ENCODE measurements at regions not wholly inside any gene's neighbourhood (a gene's known extent, or its start where the extent isn't known, plus 50 kb on each side); places are given as distances from the start of the nearest gene placed in this dataset.

GRCh38 chr2:236440110-236440881, 129.3 kb upstream of the ACKR3 start:
- Histone ChIP-seq H2AFZ (ENCODE audit: low read depth, low read length) (no peak overlapping the region), H3K9me2 (ENCODE audit: insufficient read depth, low read length) (no peaks in the 10 kb centered on the region), H3K27me3 (ENCODE audit: insufficient read depth, low read depth, low read length) (no peaks in the 10 kb centered on the region), H3K9ac (ENCODE audit: low read length) (no peak overlapping the region), H3F3A (ENCODE audit: insufficient read depth, low read length, poor library complexity, severe bottlenecking) (no peaks in the 10 kb centered on the region), H3K27ac (ENCODE audit: low read length) (no peak overlapping the region), H3K4me3 (ENCODE audit: low read length) (no peak overlapping the region), H4K20me1 (ENCODE audit: insufficient read depth) (no peaks in the 10 kb centered on the region), H3K4me2 (ENCODE audit: low read length) (no peak overlapping the region), H3K9me3 (ENCODE audit: low read length) (no peaks in the 10 kb centered on the region), H3K79me2 (replicated peaks; ENCODE audit: insufficient read depth, low read length) (no peaks in the 10 kb centered on the region), H3K36me3 (ENCODE audit: insufficient read depth, low read length) (no peaks in the 10 kb centered on the region)
- no peak for TF ChIP-seq RAD21 (conservative IDR thresholded peaks at IDR 0.05)
- TF ChIP-seq, protein P1, sequence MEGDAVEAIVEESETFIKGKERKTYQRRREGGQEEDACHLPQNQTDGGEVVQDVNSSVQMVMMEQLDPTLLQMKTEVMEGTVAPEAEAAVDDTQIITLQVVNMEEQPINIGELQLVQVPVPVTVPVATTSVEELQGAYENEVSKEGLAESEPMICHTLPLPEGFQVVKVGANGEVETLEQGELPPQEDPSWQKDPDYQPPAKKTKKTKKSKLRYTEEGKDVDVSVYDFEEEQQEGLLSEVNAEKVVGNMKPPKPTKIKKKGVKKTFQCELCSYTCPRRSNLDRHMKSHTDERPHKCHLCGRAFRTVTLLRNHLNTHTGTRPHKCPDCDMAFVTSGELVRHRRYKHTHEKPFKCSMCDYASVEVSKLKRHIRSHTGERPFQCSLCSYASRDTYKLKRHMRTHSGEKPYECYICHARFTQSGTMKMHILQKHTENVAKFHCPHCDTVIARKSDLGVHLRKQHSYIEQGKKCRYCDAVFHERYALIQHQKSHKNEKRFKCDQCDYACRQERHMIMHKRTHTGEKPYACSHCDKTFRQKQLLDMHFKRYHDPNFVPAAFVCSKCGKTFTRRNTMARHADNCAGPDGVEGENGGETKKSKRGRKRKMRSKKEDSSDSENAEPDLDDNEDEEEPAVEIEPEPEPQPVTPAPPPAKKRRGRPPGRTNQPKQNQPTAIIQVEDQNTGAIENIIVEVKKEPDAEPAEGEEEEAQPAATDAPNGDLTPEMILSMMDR (IDR thresholded peaks at IDR 0.05; ENCODE audit: poor library complexity, severe bottlenecking), result no peak
- no peak for TF ChIP-seq EP300 (conservative IDR thresholded peaks at IDR 0.05; ENCODE audit: poor library complexity, severe bottlenecking)
- no peak for TF ChIP-seq MXI1 (conservative IDR thresholded peaks at IDR 0.05; ENCODE audit: poor library complexity, severe bottlenecking)
- TF ChIP-seq, protein P2, sequence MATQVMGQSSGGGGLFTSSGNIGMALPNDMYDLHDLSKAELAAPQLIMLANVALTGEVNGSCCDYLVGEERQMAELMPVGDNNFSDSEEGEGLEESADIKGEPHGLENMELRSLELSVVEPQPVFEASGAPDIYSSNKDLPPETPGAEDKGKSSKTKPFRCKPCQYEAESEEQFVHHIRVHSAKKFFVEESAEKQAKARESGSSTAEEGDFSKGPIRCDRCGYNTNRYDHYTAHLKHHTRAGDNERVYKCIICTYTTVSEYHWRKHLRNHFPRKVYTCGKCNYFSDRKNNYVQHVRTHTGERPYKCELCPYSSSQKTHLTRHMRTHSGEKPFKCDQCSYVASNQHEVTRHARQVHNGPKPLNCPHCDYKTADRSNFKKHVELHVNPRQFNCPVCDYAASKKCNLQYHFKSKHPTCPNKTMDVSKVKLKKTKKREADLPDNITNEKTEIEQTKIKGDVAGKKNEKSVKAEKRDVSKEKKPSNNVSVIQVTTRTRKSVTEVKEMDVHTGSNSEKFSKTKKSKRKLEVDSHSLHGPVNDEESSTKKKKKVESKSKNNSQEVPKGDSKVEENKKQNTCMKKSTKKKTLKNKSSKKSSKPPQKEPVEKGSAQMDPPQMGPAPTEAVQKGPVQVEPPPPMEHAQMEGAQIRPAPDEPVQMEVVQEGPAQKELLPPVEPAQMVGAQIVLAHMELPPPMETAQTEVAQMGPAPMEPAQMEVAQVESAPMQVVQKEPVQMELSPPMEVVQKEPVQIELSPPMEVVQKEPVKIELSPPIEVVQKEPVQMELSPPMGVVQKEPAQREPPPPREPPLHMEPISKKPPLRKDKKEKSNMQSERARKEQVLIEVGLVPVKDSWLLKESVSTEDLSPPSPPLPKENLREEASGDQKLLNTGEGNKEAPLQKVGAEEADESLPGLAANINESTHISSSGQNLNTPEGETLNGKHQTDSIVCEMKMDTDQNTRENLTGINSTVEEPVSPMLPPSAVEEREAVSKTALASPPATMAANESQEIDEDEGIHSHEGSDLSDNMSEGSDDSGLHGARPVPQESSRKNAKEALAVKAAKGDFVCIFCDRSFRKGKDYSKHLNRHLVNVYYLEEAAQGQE (IDR thresholded peaks at IDR 0.05; ENCODE audit: borderline replicate concordance), result no peak
- TF ChIP-seq EZH2 (IDR thresholded peaks at IDR 0.05; ENCODE audit: borderline replicate concordance, insufficient read depth, low read length, poor library complexity, severe bottlenecking), result no peak
- TF ChIP-seq SMC3 (conservative IDR thresholded peaks at IDR 0.05; ENCODE audit: poor library complexity), result no peak
- TF ChIP-seq POLR2AphosphoS5 (IDR thresholded peaks at IDR 0.05), result no peak
- TF ChIP-seq TAF1 (IDR thresholded peaks at IDR 0.05; ENCODE audit: low read depth), result no peak

GRCh38 chr2:236444187-236444586, 125.4 kb upstream of the ACKR3 start:
- Histone ChIP-seq H3K9me3 (ENCODE audit: low read length) (no peaks in the 10 kb centered on the region), H2AFZ (ENCODE audit: low read depth, low read length) (no peak overlapping the region), H3K4me2 (ENCODE audit: low read length) (no peak overlapping the region), H3F3A (ENCODE audit: insufficient read depth, low read length, poor library complexity, severe bottlenecking) (no peaks in the 10 kb centered on the region), H3K36me3 (ENCODE audit: insufficient read depth, low read length) (no peaks in the 10 kb centered on the region), H3K27ac (ENCODE audit: low read length) (no peak overlapping the region), H3K9me2 (ENCODE audit: insufficient read depth, low read length) (no peaks in the 10 kb centered on the region), H3K27me3 (ENCODE audit: insufficient read depth, low read depth, low read length) (no peaks in the 10 kb centered on the region), H3K4me3 (ENCODE audit: low read length) (no peak overlapping the region), H4K20me1 (ENCODE audit: insufficient read depth) (no peaks in the 10 kb centered on the region), H3K79me2 (replicated peaks; ENCODE audit: insufficient read depth, low read length) (no peaks in the 10 kb centered on the region), H3K9ac (ENCODE audit: low read length) (no peak overlapping the region)
- TF ChIP-seq, protein P2 (IDR thresholded peaks at IDR 0.05; ENCODE audit: borderline replicate concordance), result no peak
- TF ChIP-seq SMC3 (conservative IDR thresholded peaks at IDR 0.05; ENCODE audit: poor library complexity) (no peak), MXI1 (conservative IDR thresholded peaks at IDR 0.05; ENCODE audit: poor library complexity, severe bottlenecking) (no peak), RAD21 (conservative IDR thresholded peaks at IDR 0.05) (no peak), POLR2AphosphoS5 (IDR thresholded peaks at IDR 0.05) (no peak), EZH2 (IDR thresholded peaks at IDR 0.05; ENCODE audit: borderline replicate concordance, insufficient read depth, low read length, poor library complexity, severe bottlenecking) (no peak), TAF1 (IDR thresholded peaks at IDR 0.05; ENCODE audit: low read depth) (no peak), EP300 (conservative IDR thresholded peaks at IDR 0.05; ENCODE audit: poor library complexity, severe bottlenecking) (no peak)
- TF ChIP-seq, protein P1 (IDR thresholded peaks at IDR 0.05; ENCODE audit: poor library complexity, severe bottlenecking), result no peak

Data from neural cell (in vitro differentiated cells).